Cardiac fibroblast (primary cell): ENCODE measurements at regions not wholly inside any gene's neighbourhood (a gene's known extent, or its start where the extent isn't known, plus 50 kb on each side); places are given as distances from the start of the nearest gene placed in this dataset.
A peak's percentile ranks its signal among the peaks of the same experiment; 100 is the strongest.

ENCODE experiments used
- DNase-seq, 2 donors: peaks; one replicate each; pipeline versions ENCODE4 v3.0.0 to v3.0.0-alpha.2; 2010; ENCODE audit warnings: low read depth in 2 of 2
- H3K4me3 ChIP-seq, 2 donors: replicated peaks in 1 of 2; 1 replicate in 1 of 2; 2 replicates in 1 of 2; pipeline ENCODE4 v1.5.1; 2011; ENCODE audit warnings: low read depth in 2 of 2, low read length in 2 of 2, mild to moderate bottlenecking in 2 of 2, moderate library complexity in 1 of 2
- CTCF ChIP-seq: IDR thresholded peaks from one replicate; pipeline ENCODE4 v1.5.1; 2011; ENCODE audit warnings: low read depth, mild to moderate bottlenecking, low read length, inconsistent platforms

- TF ChIP-seq CTCF, result no peak
Measured at GRCh38 chr1:67923074-67923473, 89.8 kb upstream of the GNG12 start.

GRCh38 chr1:67921725-67922489 lies 88.6 kb upstream of the GNG12 start:
- no peak overlapping the region for H3K4me3 ChIP-seq
- DNase-seq, result peak; percentile 29 to 85
- TF ChIP-seq CTCF, result no peak

More at GRCh38 chr1:67923074-67923473, 89.8 kb upstream of the GNG12 start:
- H3K4me3 ChIP-seq, result no peak overlapping the region
- no peak for DNase-seq

GRCh38 chr1:67919274-67920072 lies 86.2 kb upstream of the GNG12 start:
- DNase-seq, result no peak
- no peak overlapping the region for H3K4me3 ChIP-seq
- no peak for TF ChIP-seq CTCF

GRCh38 chr1:67918067-67918466 lies 84.8 kb upstream of the GNG12 start:
- TF ChIP-seq CTCF, result no peak
- H3K4me3 ChIP-seq, result no peak overlapping the region
- no peak for DNase-seq

- DNase-seq, result no peak
- TF ChIP-seq CTCF, result no peak
- no peak overlapping the region for H3K4me3 ChIP-seq
Measured at GRCh38 chr1:67917006-67917405, 83.7 kb upstream of the GNG12 start.

- no peak for DNase-seq
- no peak for TF ChIP-seq CTCF
- H3K4me3 ChIP-seq, result no peak overlapping the region
Measured at GRCh38 chr1:67916140-67916886, 83.0 kb upstream of the GNG12 start.
